ENCODE measurements at regions not wholly inside any gene's neighbourhood (a gene's known extent, or its start where the extent isn't known, plus 50 kb on each side); places are given as distances from the start of the nearest gene placed in this dataset.

GRCh38 chr2:236656721-236657120 is 87.1 kb downstream of the ACKR3 start:
- TF ChIP-seq EGR1 (IDR thresholded peaks at IDR 0.05) (no peak), CREB1 (IDR thresholded peaks at IDR 0.05; ENCODE audit: low read depth) (no peak), EP300 (IDR thresholded peaks at IDR 0.05; ENCODE audit: borderline replicate concordance) (no peak), TEAD4 (IDR thresholded peaks at IDR 0.05) (no peak), RAD21 (IDR thresholded peaks at IDR 0.05; ENCODE audit: low read depth) (no peak), MAX (IDR thresholded peaks at IDR 0.05) (no peak), ZBTB7A (IDR thresholded peaks at IDR 0.05; ENCODE audit: low read depth) (no peak), CEBPB (IDR thresholded peaks at IDR 0.05) (no peak), TCF12 (IDR thresholded peaks at IDR 0.05; ENCODE audit: low read depth) (no peak), REST (IDR thresholded peaks at IDR 0.05; ENCODE audit: low read depth) (no peak)

- TF ChIP-seq EP300 (IDR thresholded peaks at IDR 0.05; ENCODE audit: borderline replicate concordance) (no peak), RAD21 (IDR thresholded peaks at IDR 0.05; ENCODE audit: low read depth) (no peak), REST (IDR thresholded peaks at IDR 0.05; ENCODE audit: low read depth) (no peak), FOXM1 (IDR thresholded peaks at IDR 0.05; ENCODE audit: borderline replicate concordance, low read depth) (no peak), TCF12 (IDR thresholded peaks at IDR 0.05; ENCODE audit: low read depth) (no peak)
These were observed 87.6 kb downstream of the ACKR3 start for GRCh38 chr2:236657215-236657614.

GRCh38 chr2:236657801-236658200 is 88.2 kb downstream of the ACKR3 start:
- no peak for TF ChIP-seq REST (IDR thresholded peaks at IDR 0.05; ENCODE audit: low read depth)
- no peak for TF ChIP-seq CEBPB (IDR thresholded peaks at IDR 0.05)
- no peak for TF ChIP-seq YY1 (IDR thresholded peaks at IDR 0.05; ENCODE audit: low read depth)
- no peak for TF ChIP-seq NFIC (IDR thresholded peaks at IDR 0.05)
- TF ChIP-seq TCF12 (IDR thresholded peaks at IDR 0.05; ENCODE audit: low read depth): no peak
- no peak for TF ChIP-seq FOXM1 (IDR thresholded peaks at IDR 0.05; ENCODE audit: borderline replicate concordance, low read depth)
- no peak for TF ChIP-seq TAF1 (IDR thresholded peaks at IDR 0.05; ENCODE audit: low read depth)
- no peak for TF ChIP-seq MAX (IDR thresholded peaks at IDR 0.05)
- TF ChIP-seq USF1 (IDR thresholded peaks at IDR 0.05): no peak
- TF ChIP-seq TEAD4 (IDR thresholded peaks at IDR 0.05): no peak
- TF ChIP-seq EGR1 (IDR thresholded peaks at IDR 0.05): no peak
- TF ChIP-seq CREB1 (IDR thresholded peaks at IDR 0.05; ENCODE audit: low read depth): no peak
- no peak for TF ChIP-seq ZBTB7A (IDR thresholded peaks at IDR 0.05; ENCODE audit: low read depth)
- no peak for TF ChIP-seq EP300 (IDR thresholded peaks at IDR 0.05; ENCODE audit: borderline replicate concordance)
- TF ChIP-seq RAD21 (IDR thresholded peaks at IDR 0.05; ENCODE audit: low read depth): no peak

GRCh38 chr2:236658974-236659757 is 89.5 kb downstream of the ACKR3 start:
- TF ChIP-seq TCF12 (IDR thresholded peaks at IDR 0.05; ENCODE audit: low read depth) (no peak), MAX (IDR thresholded peaks at IDR 0.05) (no peak), EGR1 (IDR thresholded peaks at IDR 0.05) (no peak), TEAD4 (IDR thresholded peaks at IDR 0.05) (no peak), RAD21 (IDR thresholded peaks at IDR 0.05; ENCODE audit: low read depth) (no peak), NFIC (IDR thresholded peaks at IDR 0.05) (no peak), YY1 (IDR thresholded peaks at IDR 0.05; ENCODE audit: low read depth) (no peak), EP300 (IDR thresholded peaks at IDR 0.05; ENCODE audit: borderline replicate concordance) (no peak), TAF1 (IDR thresholded peaks at IDR 0.05; ENCODE audit: low read depth) (no peak), FOXM1 (IDR thresholded peaks at IDR 0.05; ENCODE audit: borderline replicate concordance, low read depth) (no peak), USF1 (IDR thresholded peaks at IDR 0.05) (no peak)

All from Ishikawa (cell line).